ENCODE measurements at regions not wholly inside any gene's neighbourhood (a gene's known extent, or its start where the extent isn't known, plus 50 kb on each side); places are given as distances from the start of the nearest gene placed in this dataset.

DNA sequence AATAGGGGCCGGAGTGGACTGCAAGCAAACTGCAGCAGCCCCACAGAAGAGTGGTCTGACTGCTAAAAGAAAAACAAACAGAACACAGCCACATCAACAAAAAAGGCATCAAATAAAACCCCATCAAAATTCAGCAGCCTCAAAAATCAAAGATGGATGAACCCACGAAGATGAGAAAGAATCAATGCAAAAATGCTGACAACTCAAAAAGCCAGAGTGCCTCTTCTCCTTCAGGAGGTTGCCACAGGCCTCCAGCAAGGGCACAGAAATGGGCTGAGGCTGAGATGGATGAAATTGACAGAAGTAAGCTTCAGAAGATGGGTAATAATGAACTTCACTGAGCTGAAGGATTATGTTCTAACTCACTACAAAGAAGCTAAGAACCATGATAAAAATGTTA, 388.6 kb downstream of the PABPC4L start:
- no peak for TF ChIP-seq ZBTB7A (tag by site-specific recombination; IDR thresholded peaks at IDR 0.05; ENCODE audit: low read depth)
- TF ChIP-seq, protein P1, sequence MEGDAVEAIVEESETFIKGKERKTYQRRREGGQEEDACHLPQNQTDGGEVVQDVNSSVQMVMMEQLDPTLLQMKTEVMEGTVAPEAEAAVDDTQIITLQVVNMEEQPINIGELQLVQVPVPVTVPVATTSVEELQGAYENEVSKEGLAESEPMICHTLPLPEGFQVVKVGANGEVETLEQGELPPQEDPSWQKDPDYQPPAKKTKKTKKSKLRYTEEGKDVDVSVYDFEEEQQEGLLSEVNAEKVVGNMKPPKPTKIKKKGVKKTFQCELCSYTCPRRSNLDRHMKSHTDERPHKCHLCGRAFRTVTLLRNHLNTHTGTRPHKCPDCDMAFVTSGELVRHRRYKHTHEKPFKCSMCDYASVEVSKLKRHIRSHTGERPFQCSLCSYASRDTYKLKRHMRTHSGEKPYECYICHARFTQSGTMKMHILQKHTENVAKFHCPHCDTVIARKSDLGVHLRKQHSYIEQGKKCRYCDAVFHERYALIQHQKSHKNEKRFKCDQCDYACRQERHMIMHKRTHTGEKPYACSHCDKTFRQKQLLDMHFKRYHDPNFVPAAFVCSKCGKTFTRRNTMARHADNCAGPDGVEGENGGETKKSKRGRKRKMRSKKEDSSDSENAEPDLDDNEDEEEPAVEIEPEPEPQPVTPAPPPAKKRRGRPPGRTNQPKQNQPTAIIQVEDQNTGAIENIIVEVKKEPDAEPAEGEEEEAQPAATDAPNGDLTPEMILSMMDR (tag by site-specific recombination; IDR thresholded peaks at IDR 0.05), result no peak
- TF ChIP-seq ZNF146 (tag by site-specific recombination; IDR thresholded peaks at IDR 0.05), result no peak
- TF ChIP-seq ZNF121 (tag by site-specific recombination; IDR thresholded peaks at IDR 0.05), result no peak
- TF ChIP-seq ZFP3 (tag by site-specific recombination; IDR thresholded peaks at IDR 0.05; ENCODE audit: low read depth), result no peak
- TF ChIP-seq TCF7L2 (IDR thresholded peaks at IDR 0.05; ENCODE audit: borderline replicate concordance, low read depth, low read length), result no peak
- TF ChIP-seq ZNF24 (tag by site-specific recombination; IDR thresholded peaks at IDR 0.05), result no peak
- TF ChIP-seq ZNF548 (tag by site-specific recombination; IDR thresholded peaks at IDR 0.05), result no peak
- TF ChIP-seq, protein P2, sequence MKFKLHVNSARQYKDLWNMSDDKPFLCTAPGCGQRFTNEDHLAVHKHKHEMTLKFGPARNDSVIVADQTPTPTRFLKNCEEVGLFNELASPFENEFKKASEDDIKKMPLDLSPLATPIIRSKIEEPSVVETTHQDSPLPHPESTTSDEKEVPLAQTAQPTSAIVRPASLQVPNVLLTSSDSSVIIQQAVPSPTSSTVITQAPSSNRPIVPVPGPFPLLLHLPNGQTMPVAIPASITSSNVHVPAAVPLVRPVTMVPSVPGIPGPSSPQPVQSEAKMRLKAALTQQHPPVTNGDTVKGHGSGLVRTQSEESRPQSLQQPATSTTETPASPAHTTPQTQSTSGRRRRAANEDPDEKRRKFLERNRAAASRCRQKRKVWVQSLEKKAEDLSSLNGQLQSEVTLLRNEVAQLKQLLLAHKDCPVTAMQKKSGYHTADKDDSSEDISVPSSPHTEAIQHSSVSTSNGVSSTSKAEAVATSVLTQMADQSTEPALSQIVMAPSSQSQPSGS (tag by site-specific recombination; IDR thresholded peaks at IDR 0.05; ENCODE audit: low read depth), result no peak
- no peak for TF ChIP-seq ZNF473 (tag by site-specific recombination; IDR thresholded peaks at IDR 0.05)
- TF ChIP-seq, protein P3, sequence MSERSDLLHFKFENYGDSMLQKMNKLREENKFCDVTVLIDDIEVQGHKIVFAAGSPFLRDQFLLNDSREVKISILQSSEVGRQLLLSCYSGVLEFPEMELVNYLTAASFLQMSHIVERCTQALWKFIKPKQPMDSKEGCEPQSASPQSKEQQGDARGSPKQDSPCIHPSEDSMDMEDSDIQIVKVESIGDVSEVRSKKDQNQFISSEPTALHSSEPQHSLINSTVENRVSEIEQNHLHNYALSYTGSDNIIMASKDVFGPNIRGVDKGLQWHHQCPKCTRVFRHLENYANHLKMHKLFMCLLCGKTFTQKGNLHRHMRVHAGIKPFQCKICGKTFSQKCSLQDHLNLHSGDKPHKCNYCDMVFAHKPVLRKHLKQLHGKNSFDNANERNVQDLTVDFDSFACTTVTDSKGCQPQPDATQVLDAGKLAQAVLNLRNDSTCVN (tag by site-specific recombination; optimal IDR thresholded peaks at IDR 0.05), result no peak
- TF ChIP-seq, protein P4, sequence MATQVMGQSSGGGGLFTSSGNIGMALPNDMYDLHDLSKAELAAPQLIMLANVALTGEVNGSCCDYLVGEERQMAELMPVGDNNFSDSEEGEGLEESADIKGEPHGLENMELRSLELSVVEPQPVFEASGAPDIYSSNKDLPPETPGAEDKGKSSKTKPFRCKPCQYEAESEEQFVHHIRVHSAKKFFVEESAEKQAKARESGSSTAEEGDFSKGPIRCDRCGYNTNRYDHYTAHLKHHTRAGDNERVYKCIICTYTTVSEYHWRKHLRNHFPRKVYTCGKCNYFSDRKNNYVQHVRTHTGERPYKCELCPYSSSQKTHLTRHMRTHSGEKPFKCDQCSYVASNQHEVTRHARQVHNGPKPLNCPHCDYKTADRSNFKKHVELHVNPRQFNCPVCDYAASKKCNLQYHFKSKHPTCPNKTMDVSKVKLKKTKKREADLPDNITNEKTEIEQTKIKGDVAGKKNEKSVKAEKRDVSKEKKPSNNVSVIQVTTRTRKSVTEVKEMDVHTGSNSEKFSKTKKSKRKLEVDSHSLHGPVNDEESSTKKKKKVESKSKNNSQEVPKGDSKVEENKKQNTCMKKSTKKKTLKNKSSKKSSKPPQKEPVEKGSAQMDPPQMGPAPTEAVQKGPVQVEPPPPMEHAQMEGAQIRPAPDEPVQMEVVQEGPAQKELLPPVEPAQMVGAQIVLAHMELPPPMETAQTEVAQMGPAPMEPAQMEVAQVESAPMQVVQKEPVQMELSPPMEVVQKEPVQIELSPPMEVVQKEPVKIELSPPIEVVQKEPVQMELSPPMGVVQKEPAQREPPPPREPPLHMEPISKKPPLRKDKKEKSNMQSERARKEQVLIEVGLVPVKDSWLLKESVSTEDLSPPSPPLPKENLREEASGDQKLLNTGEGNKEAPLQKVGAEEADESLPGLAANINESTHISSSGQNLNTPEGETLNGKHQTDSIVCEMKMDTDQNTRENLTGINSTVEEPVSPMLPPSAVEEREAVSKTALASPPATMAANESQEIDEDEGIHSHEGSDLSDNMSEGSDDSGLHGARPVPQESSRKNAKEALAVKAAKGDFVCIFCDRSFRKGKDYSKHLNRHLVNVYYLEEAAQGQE (tag by site-specific recombination; IDR thresholded peaks at IDR 0.05), result no peak
